TTC549 (cell line): ENCODE measurements at regions not wholly inside any gene's neighbourhood (a gene's known extent, or its start where the extent isn't known, plus 50 kb on each side); places are given as distances from the start of the nearest gene placed in this dataset.

Experiments used
- FAIRE-seq: peaks from 2 replicates; lab custom pipeline; 2012; peaks lifted over from hg19 to GRCh38; lab: Jason Lieb, UNC

DNA sequence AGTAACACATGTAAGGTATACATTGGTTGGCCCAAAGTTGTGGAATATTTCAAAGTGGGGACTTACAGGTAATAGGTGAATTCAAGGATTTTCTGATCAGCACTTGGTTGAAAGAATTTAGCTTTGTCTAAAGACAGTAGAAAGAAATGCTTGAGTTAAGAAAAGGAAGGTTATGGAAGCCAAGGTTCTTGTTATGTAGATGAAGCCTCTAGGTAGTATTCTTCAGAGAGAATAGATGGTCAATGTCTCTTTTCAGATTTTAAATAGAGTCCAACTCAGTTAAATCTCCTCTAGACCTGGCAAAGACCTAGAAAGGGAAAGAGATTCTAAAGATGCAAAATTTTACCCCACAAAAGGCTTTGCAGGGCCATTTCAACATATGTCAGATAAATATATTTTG is 157.4 kb downstream of the ANKRD30B start:
- FAIRE-seq: no peak

DNA sequence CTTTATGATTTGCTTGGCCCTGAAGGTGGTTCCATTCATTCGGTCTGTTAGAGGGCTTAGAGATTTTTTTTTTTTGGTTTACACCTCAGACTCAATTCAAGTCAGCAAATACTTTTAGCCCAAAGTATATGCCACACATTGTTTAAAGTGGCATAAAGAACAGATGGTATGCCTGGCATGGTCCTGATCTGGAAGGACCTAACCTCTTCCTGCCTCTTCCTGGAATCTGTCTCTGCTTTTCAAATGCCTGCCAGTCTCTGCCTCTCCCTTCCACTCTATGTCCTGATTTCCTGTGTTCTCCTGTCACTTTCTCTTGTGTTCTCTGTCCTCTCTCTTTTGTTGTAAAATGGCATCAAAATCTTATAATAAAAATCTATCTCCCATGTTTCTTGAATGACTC is 158.0 kb downstream of the ANKRD30B start:
- FAIRE-seq: no peak

DNA sequence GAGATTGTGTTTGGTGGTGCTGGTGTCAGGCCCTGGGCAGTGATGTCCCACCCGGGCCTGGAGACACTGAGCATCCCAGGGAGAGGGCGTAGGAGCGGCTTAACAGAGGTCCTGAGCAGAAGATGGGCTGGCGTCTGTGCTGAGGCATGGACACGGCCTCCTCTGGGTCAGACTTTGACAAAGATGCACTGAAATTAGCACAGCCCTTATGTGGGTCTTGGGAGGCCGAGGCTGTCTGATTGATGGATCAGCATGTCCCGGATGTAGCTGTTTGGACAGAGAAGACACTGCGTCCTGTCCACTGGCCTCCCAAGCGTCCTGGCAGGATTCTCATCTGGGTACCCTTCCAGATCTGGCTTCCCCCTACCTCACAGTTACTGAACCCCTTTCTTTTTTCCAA is 159.4 kb downstream of the ANKRD30B start:
- no peak for FAIRE-seq

DNA sequence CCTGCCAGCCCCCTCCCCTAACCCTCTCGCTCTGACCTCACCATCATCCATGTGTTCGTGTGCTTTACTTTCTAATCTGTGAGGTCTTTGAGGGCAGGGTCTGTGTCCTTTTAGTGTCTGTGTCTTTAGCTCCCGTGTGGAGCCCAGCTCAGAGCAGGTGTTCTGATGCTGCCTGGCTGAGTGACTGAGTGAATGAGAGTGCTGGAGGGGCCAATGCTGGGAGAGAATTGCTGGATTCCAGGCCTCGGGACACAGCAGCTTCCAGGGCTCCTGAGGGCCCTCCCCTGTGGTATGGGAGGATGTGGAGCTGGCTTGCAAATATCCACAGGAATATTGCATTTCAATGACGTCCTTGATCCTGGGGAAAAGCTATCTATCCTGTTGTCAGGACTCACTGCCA is 160.6 kb downstream of the ANKRD30B start:
- no peak for FAIRE-seq

DNA sequence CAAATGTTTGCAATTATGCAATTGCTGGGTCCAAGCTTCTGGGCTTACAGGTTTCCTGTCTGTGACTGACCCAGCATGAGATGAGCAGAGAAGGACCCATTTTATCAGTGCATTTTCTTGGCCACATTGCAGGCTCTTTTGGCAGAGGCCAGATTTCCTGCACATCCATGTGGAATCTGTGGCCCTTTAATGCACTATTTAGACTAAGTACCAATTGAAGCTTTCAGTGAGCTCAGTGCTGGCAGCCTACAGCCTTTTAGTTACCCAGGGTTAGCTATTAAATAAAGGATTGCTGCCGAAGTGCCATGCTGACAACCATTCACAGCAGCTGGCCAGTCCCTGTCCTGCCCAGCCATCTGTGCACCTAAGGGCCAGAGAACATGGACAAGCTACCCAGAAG is 165.0 kb downstream of the ANKRD30B start:
- no peak for FAIRE-seq

DNA sequence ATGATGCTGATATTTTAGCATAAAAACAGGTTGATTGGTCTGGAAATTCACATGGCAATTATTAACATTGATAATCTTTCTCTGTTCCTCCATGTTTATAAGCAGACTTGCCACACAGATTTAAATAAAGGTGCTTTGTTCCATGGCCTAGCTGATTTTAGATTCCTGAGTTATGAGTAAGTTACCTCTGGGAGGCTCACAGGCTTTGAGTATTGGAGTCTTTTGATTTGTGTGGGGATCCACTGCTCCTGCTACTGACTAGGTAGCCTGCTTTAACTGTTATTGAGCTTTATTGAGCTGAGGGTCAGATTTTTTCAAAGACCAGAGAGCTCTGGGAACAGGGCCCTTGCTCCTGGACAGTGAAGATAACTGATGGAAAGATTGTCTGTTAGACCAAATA is 166.1 kb downstream of the ANKRD30B start:
- FAIRE-seq: no peak

DNA sequence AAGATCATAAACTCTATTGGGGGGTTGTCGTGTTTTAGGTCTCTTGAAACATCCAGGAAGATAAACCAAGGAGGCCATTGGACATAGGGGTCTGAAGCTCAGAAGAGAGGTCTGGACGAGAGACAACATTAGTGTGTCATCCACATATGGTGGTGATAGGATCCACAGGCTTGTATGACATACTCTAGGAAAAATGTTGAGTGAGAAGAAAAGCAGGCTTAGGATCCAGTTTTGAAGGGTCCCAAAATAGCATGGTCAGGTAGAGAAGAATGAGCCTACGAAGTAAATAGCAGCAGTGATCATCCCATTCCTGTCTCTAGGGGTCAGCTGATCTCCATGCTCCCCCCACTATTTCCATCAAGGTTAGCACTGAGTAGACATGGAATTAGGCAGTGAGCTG is 166.8 kb downstream of the ANKRD30B start:
- FAIRE-seq: no peak

DNA sequence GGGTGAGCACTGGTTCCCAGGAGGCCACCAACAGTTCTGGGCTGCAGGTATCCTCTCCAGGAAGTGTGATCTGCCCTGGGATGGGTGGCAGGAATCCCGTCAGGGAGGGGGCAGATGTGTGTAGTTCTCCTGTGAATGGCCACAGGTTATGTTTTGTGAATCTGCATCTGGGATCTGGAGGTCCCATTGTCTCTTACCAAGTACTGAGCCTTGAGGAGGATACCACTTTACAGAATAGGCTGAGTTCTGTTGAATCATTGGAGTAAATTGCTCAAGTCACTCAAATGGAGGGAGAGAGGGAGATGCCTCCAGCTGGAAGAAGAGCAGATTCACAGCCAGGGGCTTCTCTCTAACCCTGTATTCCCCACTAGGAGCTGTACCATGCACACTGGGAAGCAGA is 168.2 kb downstream of the ANKRD30B start:
- FAIRE-seq: no peak

DNA sequence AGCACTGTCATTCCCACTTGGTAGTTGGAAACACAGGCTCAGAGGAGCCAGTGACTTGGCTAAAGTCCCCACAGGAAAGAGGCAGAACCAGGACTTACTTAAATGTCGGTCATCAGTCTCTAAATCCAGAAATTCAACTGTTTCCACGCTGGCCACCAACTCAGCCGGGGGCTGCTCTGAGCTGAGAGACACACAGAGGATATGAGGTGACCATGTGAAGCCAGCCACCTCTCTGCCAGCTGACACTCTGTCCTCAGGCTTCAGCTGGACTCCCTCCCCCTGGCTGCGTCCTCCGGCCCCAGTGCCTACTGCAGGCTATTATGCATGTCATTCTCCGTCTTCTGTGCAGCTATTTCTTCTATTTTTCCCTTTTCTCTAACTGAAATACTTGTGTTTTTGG is 168.9 kb downstream of the ANKRD30B start:
- FAIRE-seq: no peak

DNA sequence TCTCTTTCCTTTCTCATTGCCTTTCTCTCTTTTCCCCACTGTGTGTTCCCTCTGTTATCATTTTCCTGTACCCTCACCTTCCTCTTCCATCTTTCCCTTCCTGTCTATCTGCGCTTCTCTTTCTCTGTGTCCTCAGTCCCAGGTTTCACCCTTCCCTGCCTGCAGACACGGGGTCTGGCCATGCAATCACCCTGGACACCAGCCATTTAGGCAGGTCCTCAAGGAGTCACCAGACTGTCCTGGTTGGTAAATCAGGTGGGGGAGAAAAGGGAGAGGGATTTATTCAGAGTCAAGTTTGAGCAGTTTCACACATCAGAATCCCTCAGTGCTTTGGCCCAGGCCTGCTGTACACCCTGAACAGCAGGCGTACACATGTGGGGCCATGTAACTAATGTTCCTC is 169.3 kb downstream of the ANKRD30B start:
- no peak for FAIRE-seq

DNA sequence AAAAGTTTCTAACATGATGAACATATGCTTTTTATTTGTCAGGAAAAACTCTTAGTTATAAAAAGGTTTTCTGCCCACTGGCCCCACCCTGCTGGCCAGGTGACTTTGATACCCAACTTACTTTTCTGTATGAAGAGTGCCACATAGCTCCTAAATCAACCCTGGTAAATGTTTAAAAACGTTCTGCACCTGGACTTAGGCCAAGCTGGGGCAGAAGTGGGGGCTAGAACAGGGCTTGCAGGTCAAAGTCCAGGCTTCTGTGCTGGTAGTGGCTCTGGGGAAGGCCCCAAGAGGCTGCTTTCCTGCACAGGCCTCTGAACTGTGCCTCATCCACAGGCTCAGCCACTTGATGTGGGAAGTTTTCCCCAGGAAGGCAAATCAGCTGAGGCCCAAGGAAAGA is 171.7 kb downstream of the ANKRD30B start:
- FAIRE-seq: no peak

DNA sequence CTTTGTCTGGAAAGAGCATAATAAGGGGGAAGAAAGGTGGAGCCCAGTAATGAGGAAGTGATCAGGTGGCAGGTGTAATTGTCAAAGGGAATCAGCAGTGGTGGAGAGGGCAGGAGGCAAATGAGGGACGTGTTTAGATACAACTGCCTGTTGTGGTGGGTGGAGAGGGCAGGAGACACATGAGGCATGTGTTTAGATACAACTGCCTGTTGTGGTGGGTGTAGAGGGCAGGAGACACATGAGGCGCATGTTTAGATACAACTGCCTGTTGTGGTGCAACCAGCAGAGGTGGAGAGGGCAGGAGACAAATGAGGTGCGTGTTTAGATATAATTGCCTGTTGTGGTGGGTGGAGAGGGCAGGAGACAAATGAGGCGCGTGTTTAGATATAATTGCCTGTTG is 173.1 kb downstream of the ANKRD30B start:
- no peak for FAIRE-seq

DNA sequence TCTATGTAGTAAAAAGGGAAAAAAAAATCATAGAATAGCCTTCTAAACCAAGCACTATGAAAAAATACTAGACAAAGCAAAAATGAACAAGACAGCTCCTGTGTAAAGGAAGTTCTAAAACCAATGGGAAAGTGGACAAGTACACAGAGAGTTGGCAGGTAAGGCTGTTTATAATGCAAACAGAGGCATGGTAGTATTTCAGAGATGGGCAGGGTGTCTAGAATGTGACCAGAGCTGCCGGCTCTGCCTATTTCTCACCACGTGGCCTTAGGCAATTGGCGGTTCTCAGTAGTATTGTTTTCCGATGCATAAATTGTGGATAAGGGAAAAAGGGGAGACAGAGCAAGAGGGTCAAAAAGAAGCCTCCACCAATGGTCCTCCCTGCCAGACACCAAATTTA is 173.6 kb downstream of the ANKRD30B start:
- FAIRE-seq: no peak

DNA sequence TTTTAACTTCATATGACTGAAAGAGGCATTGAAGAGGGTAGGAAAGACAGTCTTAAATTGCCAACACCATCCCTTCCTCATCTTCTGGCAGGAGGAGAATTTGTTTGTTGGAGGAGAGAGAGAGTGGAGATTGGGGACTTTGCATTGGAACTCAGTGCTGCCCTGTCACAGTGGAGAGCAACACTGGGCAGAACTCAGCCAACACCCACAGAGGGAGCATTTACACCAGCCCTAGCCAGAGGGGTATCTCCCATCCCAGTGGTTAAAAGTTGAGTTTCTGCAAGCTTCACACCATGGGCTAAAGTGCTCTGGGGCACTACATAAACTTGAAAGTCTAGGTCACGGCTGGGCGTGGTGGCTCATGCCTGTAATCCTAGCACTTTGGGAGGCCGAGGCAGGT is 174.1 kb downstream of the ANKRD30B start:
- no peak for FAIRE-seq

DNA sequence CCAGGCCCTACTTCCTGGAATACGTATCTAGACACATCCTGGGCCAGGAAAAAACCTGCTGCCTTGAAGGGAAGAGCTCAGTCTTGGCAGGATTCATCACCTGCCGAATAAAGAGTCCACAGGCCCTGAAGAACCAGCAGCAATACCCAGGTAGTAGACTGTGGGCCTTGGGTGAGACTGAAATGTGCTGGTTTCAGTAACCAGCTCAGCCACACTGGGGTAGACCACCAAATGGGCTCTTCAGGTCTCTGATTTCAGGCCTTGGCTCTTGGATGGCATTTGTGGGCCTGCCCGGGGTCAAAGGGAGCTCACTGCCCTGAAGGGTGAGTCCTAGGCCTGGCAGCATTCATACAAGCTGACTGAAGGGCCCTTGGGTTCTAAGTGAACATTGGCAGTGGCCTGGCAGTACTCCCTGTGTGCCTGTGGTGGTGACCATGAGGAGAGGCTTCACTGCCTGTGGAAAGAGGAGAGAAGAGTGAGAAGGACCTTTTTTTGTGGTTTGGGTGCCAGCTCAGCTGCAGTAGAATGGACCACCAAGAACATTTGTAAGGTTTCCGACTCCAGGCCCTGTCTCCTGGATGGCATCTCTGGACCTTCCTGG is 175.1 kb downstream of the ANKRD30B start:
- FAIRE-seq: no peak

DNA sequence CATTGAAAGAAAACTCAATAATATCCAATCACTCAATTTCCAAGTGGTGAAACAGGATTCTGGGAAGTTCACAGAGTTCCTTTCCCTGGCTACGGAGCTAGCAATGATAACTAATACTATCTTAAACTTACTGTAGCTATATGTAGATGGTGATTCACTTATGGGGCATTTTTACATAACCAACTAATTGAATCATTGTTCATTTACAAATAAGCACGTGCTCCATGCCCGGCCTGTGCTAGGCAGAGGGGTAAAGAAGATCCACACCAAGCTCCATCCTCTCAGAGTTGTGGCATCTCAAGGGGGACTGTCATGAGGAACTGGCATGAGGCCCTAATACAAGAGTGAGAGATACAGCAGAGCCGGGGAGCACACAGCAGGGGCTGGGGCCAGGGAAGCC is 176.3 kb downstream of the ANKRD30B start:
- FAIRE-seq: no peak

DNA sequence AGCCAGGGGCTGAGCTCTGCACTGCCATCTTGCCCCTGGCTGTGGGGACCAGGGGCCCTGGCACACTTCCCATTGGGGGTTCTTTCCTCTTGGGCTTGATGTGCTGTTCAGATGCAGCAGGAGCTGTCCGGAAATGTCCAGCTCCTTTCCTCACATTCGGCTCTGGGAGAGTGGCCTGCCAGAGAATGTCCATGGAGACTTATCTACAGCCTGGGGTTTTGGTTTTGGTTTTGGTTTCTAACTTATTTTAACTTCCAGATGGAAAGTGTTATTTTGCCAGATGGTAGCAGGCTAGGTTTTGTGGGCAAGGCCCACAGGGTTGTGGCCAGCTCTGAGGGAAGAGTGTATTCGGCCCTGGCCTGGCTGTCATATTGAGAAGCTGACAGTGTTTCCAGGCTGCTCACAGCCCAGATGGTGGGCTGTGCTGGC is 177.3 kb downstream of the ANKRD30B start:
- FAIRE-seq: no peak

DNA sequence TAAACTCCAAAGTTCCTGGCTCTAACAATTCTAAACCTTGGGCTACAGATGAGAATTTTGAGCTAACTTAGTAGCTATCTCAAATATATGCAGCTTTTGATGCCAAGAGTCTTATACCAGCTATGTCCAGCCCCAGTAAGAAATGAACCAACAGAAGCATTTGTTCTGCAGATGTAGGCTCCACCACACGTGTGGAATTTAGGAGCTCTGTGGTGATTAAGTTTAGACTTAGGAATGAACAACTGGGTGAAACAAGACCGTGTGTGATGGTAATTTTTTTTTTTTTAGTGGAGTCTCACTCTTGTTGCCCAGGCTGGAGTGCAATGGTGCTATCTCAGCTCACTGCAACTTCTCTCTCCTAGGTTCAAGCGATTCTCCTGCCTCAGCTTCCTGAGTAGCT is 179.7 kb downstream of the ANKRD30B start:
- no peak for FAIRE-seq

DNA sequence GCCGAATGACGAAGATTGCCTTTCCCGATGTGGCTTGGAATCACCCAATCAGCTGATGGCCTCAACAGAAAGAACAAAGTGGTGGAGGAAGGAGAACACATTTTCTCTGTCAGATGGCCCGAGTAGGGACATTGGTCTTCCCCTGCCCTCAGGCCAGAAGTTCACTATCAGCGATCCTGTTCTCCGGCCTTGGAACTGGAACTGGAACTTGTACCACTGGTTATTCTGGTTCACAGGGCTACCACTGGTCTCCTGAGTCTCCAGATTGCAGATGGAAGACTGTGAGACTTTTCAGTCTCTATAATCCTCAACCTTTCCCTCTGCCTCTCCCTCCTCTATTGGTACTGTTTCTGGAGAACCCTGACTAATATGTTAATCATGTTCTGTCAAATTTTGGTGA is 180.4 kb downstream of the ANKRD30B start:
- FAIRE-seq: no peak

DNA sequence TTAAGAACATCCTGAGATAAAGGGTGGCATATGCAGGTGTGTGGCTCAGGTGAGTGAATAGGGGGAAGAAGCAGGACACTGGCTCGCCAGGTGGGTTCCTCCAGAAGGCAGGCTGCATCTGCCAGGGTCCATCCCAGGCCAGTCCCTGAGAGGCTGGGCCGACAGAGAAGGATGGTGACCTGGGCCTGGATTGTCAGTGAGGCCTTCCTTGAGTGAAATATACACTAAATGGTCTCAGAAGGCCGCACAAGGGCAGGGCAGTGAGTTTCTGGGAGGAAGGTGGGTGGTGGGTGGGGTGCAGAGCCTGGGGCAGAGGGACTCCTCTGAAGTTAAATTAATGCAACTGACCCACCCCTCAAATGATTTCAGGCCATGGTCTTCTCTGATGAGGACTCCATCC is 182.1 kb downstream of the ANKRD30B start:
- FAIRE-seq: no peak

DNA sequence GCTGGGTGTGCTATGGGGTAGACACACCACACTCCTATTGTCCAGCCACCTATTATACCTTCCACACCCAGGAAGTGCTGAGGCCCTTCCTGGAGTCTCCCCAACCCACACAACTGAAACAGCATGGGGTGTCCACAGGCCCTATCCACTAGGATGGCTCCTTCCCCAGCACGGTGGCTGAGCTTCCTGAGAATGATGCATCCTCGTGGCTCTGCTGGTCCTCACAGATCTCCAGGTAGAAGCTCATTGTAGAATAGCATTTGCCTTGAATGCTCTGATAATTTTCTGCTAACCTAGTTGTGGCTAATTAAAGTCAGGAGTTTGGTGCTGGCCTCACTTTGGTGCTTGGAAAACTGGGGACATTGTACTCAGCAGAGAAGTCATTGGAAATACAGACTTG is 182.6 kb downstream of the ANKRD30B start:
- FAIRE-seq: no peak

DNA sequence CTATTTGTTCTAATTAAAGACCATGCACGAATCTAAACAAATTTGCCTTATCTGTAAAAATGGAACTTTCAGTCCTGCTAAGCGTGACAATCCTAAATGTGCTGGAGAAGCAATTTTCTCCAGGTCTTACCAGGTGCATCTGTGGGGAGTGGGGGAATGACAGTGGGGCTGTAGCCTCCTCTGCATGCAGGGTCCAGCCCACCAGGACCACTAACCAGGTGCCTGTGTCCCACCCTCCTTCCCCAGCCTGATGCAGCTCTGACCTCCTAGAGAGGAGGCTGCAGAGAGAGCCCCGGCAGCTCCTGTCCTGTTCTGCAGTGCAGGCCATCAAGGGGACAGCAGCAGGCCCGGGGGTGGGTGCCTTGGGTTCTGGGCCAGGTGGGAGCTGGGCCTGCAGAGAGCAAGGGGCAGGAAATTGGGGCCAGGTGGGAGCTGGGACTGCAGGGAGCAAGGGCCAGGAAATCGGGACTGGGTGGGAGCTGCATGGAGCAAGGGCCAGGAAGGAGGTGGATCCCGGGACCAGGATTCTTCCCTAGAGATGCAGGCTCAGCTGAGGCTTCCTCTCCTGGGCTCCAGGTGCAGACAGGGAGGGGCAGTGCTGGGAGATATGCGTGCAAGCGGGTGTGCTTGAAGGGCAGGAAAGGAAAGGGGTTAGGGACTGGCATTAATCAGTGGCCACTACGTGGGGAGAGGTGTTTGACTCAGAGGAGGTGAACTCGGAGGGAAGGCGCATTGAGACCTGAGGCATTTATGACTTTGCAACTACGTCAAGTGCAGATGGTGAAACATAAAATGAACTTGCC is 185.3 kb downstream of the ANKRD30B start:
- no peak for FAIRE-seq

DNA sequence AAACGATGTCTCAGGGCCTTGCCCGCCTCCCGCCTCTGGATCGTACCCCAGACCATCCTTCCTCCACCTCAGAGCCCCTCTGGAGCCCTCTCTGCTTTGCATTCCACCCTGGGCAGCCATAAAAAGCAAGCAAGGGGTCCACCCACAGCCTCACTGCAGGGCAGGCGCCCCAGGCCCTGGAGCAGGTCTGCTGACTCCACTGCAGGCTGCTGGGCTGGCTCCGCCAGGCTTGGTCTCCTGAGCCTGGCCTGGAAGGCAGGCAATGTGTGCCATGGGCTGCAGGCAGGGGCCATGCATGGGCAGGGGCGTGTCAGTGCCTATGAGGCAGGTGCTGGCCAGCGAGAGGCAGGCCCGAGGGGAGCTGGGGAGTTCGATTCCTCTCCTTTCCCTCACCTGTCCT is 186.0 kb downstream of the ANKRD30B start:
- no peak for FAIRE-seq

DNA sequence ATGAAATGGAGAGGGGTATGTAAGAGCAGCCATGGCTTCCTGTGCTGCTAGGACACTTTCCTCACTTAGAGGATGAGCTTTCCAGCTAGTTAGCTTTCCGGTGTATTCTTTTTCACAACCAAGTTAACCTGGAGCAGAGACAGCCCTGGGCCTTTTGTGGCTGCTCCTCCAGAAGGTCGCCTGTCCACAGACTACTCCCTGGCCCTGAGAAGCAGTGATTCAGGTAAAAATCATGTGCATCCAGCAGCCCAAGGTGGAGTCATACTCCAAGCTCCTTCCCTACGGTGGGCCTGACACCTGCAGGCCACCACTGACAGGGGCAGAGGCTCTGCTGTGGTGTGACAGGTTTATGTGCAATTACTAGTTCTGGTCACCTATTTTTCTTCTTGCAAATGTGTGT is 187.2 kb downstream of the ANKRD30B start:
- FAIRE-seq: no peak
